ENCODE measurements at regions not wholly inside any gene's neighbourhood (a gene's known extent, or its start where the extent isn't known, plus 50 kb on each side); places are given as distances from the start of the nearest gene placed in this dataset.

DNA sequence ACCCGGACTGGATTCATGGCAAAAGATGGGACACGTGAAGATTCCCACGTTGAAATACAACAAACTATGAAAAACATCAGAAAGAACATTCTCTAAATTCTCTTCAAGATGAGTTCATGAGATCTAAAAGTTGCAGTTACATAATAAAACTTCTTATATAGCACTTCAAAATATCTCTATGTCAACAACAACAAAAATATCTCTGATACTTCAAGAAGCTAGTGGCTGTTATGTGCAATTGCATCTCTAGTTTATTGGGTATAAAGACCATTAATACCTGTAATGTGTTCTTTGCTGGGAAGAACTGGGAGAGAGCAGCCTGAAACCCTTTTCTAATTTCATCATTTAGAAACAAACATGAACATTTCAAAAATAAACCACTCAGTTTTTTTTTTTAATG, 69.2 kb upstream of the RGS6 start:
- no peak for DNase-seq (ENCODE audit: low read depth, low spot score)

DNA sequence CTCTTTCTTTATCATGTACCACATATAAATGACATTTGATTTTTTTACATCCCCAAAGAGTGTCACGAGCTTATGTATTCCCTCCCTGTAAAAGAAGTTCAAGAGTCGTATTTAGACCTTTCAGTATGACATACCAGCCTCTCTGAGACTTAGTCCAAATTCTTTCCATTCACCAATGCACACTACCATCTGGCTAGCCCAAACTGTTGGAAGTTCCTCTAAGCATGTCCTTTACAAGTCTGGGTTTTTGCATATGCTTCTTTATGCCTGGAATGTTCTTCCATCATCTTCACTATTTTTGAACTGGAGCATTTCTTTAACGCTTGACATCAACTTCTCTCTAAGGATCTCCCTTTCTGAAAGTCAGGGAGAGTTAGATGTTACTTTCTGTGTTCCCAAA, 68.5 kb upstream of the RGS6 start:
- no peak for DNase-seq (ENCODE audit: low read depth, low spot score)
